ENCODE measurements at regions not wholly inside any gene's neighbourhood (a gene's known extent, or its start where the extent isn't known, plus 50 kb on each side); places are given as distances from the start of the nearest gene placed in this dataset.

DNA sequence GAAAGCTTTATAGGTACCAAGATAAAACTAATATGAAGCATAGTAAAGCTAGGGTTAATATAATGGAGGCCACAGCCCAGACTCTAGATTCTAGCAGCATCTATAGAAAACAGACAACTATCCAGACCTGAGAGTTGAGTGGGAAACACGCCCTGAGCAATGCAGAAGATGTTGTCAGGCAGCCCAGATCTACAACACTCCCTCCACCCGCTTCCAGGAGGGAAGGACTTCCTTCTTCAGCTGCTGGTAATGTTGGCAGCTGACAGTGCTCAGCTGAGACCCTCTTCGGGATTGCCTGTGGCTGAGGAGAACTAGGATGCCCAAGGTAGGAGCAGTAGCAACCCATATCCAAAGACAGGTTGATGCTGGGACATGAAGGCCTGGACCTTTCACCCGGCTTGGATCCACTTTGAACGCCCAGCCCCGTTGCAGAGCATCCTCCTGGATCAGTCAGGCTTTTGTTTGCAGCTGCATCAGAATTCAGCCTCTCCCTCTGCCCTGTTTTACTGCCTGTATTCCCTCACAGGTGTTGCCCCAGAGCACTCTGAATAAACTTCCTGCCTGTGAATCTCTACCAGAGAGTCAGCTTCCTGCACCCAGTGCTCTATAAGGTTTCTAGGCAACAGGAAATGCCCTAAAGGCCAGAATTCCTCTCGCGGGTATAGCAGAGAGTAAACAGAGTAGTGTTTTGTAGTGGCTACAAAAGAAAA is 174.7 kb upstream of the IL12A start:
- no peak for DNase-seq (ENCODE audit: low spot score)

DNA sequence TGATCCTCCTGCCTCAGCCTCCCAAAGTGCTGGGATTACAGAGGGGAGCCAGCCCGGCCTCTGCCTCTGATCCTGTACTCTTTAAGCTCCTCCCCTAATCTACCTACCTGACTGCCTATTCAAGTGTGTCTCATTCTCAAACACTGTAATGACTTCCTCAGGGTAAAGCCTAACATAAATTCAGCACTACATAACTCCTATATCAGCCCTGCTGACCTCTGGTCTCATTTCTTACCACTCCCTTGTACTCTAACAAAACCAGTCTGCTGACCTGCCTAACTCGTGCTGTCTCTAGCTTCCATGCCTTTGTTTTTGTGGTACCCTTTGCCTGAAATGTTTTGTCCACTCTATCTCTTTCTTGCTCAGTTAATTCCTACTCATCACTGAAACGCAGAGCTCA is 172.1 kb upstream of the IL12A start:
- no peak for DNase-seq (ENCODE audit: low spot score)

DNA sequence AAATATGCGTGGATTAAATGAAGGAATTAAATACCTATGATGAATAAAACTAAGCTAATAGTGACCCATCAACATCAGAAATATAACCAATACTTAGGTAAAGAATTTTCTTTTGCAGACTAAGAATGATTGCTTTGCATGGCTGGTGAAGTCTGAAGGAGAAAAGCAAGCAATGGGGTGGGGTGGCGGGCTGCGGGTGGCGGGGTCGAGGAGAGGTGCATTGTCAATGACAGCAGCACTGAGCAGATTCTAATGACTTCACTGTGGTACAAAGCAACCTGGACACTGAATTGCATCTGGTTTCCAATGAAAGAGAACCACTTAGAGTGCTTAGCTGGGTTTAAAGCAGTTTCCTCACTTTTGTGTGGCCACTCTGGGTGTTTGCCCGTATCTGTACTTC is 171.5 kb upstream of the IL12A start:
- no peak for DNase-seq (ENCODE audit: low spot score)

DNA sequence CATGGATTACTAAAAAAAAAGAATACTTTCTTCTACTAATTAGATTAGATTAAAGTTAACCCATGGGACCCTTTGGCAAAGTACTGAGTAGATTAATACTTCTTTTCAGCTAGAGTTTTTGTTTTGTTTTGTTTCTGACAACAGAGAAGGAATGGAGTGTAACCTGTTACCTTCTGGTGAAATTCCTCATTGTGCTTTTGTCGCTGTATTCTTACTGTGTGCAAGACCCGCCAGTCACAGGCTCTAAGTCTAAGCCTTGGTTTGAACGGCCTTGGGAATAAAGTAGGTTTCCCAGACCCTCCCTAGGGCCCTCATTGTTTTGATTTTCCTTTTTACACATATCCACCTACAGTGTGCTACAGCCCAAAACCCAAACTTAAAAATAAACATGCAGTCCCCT is 171.1 kb upstream of the IL12A start:
- DNase-seq (ENCODE audit: low spot score) = no peak

DNA sequence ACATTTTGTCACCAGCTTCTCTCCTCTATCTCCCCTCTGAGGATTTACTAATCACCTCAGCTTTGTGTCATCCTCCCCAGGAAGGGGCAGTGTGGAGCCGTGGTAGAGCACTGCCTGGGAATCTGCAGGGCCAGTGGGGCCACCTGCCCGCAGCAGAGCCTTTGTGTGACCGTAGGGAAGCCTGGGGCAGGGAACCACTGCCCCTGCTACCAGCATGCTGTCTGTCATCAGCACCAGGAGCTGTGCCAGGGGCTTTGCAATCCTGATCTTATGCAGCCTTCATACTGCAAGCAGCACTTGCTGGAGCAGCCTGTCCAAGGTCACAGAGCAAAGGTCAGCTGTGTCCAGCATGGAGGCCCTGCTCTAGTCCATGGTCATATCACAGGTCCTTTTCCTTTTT is 170.2 kb upstream of the IL12A start:
- DNase-seq (ENCODE audit: low spot score) = peak; percentile 63

DNA sequence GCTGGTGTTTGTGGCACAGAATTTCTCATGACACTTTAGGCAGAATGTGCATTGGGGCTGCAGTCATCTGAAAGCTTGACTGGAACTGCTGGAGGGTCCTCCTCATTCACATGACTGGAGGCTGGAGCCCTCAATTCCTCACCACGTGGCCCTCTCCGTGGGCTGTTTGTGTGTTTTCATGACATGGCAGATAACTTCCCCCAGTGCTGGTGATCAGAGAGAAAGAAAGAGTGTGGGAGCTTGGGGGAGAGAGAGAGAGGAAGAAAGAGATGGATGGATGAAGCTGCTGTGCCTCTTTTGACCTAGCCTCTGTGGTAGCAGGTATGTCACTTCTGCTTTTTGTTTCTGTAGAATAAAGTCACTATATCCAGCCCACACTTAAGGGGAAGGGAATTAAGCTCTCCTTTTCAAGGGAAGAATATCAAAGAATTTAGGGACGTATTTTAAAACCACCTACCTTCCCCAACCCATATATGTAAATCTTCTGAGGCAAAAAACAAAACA is 169.6 kb upstream of the IL12A start:
- DNase-seq (ENCODE audit: low spot score) = no peak

DNA sequence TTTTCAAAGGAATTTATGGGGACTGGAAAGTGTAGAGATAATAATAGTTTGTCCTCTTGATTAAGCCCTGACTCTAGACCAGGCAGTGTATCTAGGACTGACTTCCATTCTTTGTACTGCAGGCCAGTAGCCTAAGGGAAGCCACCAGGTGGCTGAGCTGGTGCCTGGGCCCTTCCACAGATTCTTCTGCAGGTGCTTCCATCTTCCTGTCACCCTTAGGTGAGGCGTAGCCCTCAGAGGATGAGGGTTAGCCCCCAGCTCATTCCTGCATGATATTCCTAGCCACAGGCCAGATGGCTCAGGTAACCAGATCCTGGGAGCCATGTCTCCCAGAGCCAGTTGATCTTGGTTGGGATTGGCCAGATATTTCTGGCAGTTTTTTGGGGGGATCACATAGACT is 169.0 kb upstream of the IL12A start:
- DNase-seq (ENCODE audit: low spot score) = no peak

DNA sequence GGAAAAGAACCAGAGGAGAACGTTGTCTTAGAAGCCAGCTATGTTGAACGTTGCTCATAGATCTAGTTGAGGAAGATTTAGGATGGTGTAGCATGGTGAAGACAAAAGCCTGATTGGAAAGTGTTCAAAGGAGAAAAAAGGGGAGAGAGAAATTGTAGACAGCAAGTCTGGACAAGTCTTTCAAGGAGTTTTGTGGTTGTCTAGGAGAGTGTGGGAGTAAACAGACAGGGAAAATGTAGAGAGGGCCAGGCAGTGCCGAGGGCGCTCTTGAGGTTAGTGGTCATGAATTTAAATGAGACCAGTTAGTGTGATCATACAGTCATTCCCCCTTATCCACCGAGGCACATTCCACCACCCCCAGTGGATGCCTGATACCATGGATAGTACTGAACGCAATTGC is 167.5 kb upstream of the IL12A start:
- no peak for DNase-seq (ENCODE audit: low spot score)

DNA sequence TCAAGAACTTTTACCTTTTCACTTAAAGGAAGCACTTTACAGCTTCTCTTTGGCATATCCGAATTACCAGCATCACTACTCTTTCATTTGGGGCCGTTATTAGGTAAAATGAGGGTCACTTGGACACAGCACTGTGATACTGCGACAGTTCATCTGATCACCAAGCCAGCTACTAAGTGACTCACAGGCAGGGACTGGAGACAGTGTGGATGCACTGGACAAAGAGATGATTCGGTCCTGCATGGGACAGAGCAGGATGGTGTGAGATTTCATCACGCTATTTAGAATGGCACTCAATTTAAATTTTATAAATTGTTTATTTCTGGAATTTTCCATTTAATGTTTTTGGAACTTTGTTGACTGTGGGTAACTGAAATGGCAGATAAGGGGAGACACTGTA is 166.9 kb upstream of the IL12A start:
- no peak for DNase-seq (ENCODE audit: low spot score)

DNA sequence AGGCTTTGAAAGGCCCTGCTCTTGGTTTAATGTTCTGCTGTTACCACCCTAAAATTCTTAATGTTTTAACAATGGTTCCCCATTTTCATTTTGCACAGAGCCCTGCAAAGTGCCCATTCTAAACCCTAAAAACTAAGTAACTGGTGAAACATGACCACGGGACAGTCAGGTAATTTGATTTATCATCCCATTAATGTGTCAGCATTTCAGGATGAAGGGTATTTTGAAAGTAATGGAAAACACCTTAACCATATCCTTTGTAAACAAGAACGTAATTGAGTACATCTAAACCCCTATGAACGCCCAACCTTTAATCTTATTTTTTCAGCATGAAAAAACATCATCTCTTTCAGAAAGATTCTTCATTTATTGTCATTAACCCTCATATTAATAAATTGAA is 164.9 kb upstream of the IL12A start:
- DNase-seq (ENCODE audit: low spot score) = no peak

DNA sequence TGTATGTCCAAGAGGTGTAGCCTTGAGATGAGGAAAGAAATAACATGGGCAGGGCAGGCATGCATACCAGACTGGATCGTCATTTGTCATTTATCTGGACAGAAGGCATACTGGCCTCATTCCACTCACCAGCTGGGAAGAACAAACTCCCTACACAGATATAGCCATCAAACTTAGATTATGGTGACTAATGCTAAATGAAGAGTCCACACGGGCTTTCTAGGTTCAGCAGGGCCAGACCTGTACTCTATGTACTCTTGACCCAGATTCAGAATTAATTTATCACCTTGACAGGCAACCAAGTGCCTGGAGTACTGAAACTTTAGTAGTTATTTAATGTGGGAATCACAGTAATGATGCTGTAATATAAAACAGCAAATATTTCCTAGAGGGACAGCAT is 164.3 kb upstream of the IL12A start:
- DNase-seq (ENCODE audit: low spot score) = no peak

DNA sequence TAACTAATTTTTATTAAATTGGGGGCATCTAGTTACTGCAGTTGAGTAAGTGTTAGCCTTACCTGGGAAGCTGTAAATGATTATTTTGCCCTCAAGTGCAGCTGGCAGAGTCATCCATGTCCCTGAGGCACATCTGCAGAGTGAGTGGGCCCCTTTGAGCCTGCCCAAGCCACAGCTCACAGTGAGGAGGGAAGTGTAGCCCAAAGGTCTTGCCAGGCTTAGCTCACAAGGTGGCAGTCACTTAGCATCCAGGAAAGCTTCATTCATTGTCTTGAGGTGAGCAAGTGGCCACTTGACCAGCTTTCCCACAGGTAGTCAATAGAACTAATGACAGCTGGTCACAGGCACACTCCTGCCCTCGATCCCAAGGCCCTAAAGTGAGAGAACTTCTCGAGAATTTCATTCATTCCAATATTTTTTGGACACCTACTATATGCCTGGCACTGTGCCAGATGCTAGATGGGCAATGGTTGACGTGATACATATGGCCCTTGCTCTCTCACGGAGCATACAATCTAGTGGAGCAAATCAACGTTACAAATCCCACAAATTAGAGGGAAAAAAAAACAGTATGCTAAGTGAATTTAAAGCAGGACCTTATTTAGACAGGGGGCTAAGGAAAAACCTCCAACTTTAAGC is 163.3 kb upstream of the IL12A start:
- peak; percentile 36 for DNase-seq (ENCODE audit: low spot score)

DNA sequence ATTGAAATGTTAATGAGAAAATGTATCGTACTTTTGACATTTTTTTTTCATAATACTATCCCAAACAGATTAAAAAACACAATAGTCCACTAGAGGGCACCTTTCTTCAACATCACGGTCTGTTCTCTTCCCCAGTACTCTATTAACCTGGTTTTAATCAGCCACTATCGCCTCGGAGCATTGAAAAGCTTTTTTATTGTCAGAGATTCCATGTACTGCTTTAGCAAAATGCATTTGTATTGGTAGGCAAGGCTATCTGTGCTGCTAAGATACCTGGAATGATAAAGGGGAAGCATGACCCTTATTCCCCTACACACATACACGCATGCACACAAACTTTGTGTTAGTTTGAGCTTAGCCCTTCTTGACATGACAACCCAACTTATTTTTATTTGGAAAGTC is 160.1 kb upstream of the IL12A start:
- peak; percentile 60 for DNase-seq (ENCODE audit: low spot score)

DNA sequence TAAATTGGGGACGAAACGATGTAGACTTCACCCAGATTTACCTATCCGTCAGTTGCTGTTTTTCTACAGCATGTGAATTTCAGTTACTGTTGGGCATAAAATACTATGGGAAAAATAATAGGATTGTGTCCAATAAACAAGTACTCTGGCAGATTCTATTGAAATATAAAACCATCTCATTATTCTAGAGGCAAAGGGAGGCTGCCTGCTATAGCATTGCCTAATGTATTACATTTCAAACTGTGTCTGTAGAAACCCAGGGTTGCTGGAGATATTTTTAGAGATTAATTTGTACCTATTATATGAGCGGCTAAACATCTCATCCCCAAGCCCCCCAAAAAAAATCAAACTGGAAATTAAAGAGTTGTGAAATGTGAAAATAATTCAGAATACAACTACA is 159.6 kb upstream of the IL12A start:
- DNase-seq (ENCODE audit: low spot score) = no peak

DNA sequence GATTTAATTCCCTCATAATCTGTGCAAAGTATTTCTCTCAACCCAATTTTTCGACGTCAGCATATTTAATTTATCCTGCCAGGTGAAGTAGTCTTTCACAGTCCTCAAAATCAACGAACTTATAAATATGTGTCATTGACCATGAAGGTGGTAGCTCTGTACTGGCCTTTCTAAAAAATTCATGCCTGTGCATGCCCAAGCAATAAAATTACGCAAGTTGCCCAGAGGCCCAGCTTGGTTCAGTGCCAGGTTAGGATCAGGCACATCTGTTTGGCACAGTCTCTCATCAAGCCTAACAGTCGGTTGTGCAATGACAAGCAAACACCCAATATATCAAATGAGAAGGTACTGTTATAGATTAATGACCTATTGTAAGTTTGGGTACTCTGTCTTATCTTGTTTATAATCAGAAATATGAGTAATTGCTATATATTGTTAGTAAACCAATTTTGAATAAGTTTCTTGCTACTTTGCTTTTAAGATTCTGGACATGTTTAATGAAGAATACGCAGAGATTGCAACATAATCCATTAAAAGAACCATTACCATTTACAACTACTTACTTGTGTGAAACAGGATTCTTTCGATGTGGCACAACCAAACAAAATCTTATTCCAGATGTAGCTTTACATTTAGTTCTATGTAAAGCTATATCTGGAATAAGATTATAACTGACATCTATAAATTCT is 159.0 kb upstream of the IL12A start:
- DNase-seq (ENCODE audit: low spot score) = no peak

DNA sequence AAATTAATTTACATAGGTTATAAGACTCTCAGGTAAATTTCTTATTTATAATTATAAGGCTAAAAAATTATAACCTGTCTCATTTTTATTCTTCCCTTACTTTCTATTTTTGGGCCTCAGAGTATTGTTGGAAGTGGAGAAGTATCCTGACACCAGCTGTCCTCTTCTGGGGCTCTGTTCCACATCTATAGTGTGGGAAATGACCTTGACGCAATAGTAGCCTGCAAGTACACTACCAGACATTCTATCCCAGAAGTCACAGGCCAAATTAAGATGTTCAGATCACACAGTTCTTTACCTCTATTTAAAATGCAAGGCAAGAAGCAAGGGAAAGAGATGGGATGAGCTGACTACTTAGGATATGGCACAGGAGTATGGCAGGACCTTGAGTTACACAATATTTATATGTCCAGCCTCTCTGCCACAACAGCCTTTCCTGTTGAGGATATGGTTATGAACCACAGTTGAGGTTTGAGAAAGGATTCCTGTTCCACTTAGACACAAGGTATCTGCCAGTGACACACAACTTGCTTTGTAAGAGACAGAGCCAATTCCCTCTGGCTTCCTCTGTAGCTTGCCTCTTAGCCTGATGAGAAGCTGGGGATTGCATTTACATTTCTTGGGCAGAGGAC is 158.0 kb upstream of the IL12A start:
- no peak for DNase-seq (ENCODE audit: low spot score)

DNA sequence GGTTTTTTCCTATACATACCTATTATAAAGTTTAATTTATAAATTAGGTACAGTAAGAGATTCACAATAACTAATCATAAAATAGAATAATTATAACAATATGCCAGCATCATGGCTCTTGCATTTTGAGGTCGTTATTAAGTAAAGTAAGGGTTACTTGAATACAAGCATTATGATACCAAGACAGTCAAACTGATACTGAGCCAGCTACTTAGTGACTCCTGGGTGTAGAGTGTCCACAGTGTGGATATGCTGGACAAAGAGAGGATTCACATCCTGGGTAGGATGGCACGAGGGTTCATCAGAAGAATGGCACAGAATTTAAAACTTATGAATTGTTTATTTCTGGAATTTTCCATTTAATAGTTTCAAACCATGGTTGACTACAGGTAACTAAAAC is 157.2 kb upstream of the IL12A start:
- no peak for DNase-seq (ENCODE audit: low spot score)

DNA sequence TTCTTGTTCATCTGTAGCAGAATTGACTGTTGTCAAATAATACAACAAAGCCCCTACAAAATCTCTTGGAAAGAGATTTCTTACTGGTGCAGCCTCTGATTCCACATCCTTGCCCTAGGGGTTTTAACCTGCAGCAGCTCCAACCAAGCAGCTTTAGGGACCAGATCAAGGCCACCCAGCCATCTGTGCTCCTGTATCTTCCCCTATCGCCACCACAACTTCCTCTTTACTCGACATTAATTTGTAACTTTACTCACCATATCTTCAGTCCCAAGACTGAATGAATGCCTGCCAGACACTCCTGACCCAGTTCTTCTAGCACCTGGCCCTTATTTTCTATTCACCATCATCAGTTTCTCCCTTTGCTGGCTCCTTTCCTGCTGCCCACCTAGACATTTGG is 156.6 kb upstream of the IL12A start:
- no peak for DNase-seq (ENCODE audit: low spot score)

DNA sequence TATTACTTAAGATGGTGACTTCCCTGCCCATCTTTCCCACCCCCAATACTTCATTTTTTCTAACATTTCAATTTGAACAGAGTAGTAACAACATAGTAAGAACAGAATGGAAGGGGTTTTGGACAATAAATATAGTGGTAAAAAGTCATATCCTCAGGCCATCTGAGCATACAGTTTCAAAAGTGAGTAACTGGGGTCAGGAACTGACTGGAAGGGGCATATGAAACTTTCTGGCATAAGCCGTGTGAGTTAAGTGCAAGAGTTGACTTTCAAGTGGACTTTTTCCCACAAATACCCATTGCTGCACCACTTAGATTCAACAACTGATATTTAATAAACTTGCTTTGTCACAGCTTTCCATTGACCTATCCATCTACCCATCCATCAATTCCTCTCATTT is 153.5 kb upstream of the IL12A start:
- DNase-seq (ENCODE audit: low spot score) = no peak

DNA sequence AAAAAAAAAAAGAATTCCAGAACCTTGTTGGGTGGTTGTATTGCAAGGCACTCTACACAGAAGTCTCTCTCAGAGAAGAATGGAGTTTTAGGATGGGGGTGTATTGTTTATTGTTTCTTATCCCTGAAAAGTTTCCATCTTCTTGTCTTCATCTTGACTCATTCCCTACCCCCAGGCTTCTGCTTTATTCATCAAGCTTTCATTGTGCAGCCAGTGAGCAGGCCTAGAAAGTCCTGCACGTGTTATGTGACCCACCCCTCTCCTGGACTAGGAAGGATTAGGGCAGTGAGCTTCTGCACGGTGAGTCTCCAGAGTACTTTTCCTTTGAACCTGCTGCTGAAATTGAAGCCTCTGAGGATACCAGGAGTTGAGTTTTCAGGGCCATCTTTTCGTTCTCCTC is 150.9 kb upstream of the IL12A start:
- DNase-seq (ENCODE audit: low spot score) = no peak

DNA sequence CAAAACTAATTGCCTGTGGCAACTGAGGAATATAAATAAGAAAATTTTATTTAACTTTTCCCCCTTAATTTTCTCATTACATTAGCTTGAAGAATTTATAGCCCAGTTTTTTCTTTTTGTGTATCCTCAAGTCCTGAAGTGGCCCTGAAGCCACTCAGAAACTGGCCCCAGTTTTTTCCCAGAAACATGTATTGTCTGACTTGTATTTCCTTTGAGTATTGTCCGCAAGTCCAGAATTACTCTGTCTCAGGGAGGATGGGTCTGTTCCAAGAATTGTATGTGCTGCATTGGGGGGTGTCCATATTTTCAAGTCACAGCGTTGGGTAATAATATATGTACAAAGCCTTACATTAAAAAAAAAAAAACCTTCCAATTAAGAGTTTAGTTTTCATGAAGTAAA is 149.7 kb upstream of the IL12A start:
- no peak for DNase-seq (ENCODE audit: low spot score)

DNA sequence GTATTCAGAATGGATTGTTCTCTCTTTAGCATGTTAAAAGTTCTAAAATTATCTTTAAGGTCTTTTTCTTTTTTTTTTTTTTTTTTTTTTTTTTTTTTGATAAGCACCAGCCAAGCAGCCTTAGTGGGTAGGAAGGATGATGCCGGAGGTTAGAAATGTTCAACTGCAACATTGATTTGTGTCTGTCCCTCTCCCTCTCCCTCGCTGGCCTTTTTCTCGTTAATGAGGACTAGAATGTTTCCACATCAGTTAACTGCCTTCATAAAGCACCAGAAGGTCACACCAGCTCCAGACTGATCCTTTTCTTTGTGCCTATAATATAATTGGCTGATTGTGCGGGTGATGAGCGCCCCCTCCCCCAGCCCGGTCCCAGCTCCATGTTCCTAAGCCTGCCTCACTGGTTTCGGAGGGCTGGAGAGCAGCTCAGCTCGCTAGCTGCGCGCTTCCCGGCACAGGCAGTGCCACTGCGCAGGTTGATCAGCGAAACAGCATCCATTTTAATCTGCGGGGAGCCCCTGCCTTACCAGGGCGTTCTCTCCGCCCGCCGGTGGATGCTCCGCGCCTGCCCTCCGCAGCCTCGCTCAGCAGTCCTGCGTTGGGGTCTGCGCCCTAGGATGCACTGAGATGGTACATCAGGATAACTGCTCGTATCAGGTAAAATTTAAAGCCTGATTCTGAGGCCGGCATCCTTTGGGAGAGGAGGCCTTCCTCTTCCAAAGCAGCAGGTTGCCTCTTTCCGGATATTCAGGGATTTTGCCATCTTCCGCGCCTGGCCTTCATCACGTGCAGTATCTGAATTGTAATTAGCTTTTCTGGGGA is 148.9 kb upstream of the IL12A start, which contains the start of gene SCHIP1:
TSS of gene SCHIP1 (plus strand) at position 301 of the 819 bp plus-strand sequence.
- DNase-seq (ENCODE audit: low spot score) = peak; percentile 94

All from SK-N-DZ (cell line).